VCaP (cell line): ENCODE measurements at regions not wholly inside any gene's neighbourhood (a gene's known extent, or its start where the extent isn't known, plus 50 kb on each side); places are given as distances from the start of the nearest gene placed in this dataset.
A peak's percentile ranks its signal among the peaks of the same experiment; 100 is the strongest.

ENCODE experiments used
- H3K27ac ChIP-seq: fragments of 450-650 bp; 2 replicates; pipeline ENCODE4 v1.5.1; 2017
- TF ChIP-seq, protein P1 (sequence below): fragments of 450-650 bp; conservative IDR thresholded peaks from 2 replicates; pipeline ENCODE4 v1.5.1; 2017; ENCODE audit warnings: mild to moderate bottlenecking, moderate library complexity

DNA sequence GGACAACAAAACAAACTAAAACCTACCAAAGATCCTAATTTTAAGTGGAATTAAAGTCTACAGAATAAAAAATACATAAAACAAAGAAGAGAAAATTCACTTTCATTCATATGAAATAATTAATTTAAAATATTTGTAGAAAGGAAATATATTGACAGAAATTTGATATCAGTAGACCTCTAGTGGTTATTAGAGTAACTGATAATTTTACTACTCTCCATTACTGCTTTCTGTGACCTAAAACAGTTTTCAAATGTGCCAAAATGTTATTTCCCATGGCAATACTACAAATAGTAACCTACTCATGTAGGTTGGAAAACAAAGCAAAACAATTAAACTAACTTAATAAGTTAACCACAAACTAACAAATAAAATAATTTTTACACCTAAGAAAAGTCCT, 147.1 kb downstream of the NOL4 start:
- H3K27ac ChIP-seq = no peak overlapping the region
- TF ChIP-seq, protein P1, sequence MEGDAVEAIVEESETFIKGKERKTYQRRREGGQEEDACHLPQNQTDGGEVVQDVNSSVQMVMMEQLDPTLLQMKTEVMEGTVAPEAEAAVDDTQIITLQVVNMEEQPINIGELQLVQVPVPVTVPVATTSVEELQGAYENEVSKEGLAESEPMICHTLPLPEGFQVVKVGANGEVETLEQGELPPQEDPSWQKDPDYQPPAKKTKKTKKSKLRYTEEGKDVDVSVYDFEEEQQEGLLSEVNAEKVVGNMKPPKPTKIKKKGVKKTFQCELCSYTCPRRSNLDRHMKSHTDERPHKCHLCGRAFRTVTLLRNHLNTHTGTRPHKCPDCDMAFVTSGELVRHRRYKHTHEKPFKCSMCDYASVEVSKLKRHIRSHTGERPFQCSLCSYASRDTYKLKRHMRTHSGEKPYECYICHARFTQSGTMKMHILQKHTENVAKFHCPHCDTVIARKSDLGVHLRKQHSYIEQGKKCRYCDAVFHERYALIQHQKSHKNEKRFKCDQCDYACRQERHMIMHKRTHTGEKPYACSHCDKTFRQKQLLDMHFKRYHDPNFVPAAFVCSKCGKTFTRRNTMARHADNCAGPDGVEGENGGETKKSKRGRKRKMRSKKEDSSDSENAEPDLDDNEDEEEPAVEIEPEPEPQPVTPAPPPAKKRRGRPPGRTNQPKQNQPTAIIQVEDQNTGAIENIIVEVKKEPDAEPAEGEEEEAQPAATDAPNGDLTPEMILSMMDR = peak; percentile 69

DNA sequence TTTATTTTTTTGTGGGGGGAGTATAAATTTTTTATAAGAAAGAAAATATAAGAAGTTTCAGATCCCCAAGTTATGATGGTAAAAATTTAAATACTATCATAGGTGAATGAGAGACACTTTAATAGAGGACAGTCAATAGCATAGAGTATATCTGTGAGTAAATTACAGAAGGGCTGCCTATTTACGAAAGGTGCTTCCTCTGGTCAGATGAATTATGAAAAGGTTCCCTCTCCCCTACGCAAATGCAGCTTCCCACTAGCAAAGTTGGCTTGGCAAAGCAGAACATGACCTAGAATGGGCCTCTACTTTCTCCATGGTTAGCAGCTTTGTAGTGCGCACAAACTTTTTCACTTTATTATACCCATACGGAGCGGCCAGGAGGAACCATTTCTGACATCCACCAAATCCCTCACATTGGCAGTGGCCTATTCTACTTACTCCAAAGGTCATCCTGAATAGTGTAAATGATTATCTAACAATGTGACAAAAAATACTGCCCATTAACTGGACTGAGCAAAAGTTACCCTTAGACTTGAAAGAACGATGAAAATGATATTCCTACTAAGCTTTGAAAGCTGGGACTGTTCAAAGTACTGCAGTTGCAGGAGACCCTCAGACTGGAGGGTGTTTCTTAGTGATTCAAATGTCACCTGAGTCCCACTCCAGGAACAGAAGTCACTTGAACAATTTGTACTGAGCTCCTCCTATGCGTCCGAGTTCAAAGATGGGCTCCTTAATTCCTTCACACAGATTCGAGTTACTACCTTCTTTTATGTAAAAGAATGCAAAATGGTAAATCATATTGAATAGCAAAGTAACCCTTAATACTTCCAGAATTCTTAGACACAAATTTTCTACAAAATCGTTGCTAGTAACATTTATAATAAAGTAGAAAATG, 148.5 kb downstream of the NOL4 start:
- TF ChIP-seq, protein P1 = no peak
- H3K27ac ChIP-seq = no peak overlapping the region

DNA sequence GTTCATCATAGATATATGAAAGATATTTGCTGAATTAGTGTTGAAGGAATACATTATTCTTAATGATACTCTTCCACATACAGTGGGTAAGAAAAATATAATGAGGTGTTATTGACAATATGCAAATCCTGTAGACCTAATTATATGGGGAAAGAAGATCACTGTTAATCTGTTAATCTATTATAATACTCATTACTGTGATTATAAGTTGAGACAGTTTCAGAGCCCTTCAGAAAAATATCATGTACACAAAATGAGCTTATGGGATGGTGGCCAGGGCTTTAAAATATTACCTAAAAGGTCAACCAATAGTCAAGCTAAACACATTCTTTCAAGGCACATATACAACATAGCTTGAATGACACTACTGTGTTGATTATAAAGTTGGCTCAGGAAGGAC, 163.5 kb downstream of the NOL4 start:
- no peak overlapping the region for H3K27ac ChIP-seq
- TF ChIP-seq, protein P1 = no peak

DNA sequence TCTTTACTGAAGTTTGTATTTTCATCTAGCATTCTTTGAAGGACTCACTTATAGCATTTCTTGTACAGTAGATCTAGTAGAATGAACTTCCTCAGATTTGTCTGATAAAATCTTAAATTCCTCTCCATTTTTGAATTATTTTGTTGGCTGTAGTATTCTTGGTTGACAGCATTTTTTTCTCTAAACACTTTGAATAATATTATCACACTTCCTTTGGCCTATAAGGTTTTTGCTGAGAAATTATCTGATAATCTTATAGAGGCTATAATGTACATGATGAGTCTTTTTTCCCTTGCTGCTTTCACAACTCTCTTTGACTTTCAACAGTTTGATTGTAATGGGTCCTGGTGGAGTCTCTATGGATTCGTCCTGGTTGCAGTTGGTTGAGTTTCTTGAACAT, 169.5 kb downstream of the NOL4 start:
- TF ChIP-seq, protein P1 = no peak
- no peak overlapping the region for H3K27ac ChIP-seq

DNA sequence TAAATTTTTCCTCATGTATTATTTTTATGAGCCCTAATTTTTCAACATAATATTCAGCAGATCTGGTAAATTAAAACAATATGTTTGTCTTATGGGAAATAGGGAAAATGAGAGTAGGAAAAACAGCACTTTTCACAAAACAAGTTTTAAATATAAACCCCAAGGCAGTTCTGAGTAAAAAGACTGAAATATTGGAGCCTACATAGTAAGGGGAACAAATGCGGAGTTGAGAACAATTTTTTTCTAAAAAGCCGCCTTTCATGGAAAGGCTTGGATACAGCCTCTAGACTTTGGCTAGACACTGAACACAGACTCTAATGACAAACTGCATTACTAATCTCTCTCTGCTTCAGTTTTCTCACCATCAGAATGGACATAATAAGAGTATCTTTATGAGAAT, 174.1 kb downstream of the NOL4 start:
- no peak overlapping the region for H3K27ac ChIP-seq

DNA sequence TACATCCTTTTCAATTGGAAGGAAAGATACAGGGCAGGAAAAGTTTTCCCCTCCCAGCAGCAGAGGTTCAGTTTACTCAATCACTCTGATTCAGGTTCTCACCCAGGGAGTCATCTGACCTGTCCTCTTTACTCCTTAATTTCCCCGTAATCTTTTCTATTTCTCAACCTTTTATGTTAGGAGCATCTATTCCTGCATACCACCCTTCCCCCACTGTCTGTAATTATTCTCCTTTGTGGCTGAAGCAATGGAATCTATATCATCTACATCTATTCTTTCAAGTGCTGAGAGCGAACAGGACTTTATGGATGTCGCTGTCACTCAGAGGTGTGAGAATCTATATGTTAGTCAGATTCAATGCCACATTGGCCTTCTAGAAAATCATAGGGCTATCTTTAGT, 175.2 kb downstream of the NOL4 start:
- TF ChIP-seq, protein P1 = no peak
- H3K27ac ChIP-seq = no peak overlapping the region

More for the DNA sequence above, 174.1 kb downstream of the NOL4 start:
- TF ChIP-seq, protein P1 = no peak

DNA sequence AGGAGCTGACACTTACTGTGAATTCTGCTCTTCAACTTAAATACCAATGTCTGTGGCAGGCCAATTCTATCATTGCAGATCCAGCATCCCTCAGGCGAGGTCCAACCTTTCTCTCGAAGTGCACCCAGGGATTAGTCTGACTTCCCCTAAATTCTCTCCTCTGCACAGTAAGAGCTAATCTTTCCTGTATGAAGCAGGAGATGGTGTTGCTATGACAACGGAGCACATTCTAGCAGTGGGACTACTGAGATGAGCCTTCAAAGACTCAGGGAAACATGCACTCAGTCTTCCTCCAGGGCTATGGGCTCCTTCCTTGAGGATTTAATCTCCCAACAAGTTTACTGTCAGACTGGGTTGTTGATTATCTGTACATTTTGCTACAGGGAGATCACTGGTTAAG, 176.3 kb downstream of the NOL4 start:
- TF ChIP-seq, protein P1 = no peak
- no peak overlapping the region for H3K27ac ChIP-seq
